ENCODE measurements at regions not wholly inside any gene's neighbourhood (a gene's known extent, or its start where the extent isn't known, plus 50 kb on each side); places are given as distances from the start of the nearest gene placed in this dataset.

DNA sequence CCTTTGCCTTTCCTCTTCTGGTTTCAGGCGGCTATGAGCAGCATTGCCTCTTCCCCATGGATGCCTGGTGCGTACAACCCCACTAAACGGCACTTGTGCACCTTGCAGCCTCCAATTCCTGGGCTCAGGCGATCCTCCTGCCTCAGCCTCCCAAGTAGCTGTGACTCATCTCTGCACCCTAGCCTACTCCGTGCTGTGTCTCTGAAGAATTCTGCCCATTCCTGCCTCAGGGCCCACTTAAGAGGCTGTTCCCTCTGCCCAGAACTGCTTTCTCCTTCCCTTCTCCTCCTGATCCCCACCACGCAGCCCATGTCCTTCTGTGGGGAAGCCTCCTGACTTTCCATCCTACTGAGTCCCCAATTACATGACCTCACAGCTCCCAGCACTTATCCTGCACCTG, 142.2 kb upstream of the ZNF507 start:
- H3K4me3 ChIP-seq (ENCODE audit: low read length in 3 of 3): no peak overlapping the region
- TF ChIP-seq, protein P1, sequence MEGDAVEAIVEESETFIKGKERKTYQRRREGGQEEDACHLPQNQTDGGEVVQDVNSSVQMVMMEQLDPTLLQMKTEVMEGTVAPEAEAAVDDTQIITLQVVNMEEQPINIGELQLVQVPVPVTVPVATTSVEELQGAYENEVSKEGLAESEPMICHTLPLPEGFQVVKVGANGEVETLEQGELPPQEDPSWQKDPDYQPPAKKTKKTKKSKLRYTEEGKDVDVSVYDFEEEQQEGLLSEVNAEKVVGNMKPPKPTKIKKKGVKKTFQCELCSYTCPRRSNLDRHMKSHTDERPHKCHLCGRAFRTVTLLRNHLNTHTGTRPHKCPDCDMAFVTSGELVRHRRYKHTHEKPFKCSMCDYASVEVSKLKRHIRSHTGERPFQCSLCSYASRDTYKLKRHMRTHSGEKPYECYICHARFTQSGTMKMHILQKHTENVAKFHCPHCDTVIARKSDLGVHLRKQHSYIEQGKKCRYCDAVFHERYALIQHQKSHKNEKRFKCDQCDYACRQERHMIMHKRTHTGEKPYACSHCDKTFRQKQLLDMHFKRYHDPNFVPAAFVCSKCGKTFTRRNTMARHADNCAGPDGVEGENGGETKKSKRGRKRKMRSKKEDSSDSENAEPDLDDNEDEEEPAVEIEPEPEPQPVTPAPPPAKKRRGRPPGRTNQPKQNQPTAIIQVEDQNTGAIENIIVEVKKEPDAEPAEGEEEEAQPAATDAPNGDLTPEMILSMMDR (IDR thresholded peaks at IDR 0.05; ENCODE audit: borderline replicate concordance, extremely low read depth, insufficient read depth): no peak
- H3K36me3 ChIP-seq (ENCODE audit: control insufficient read depth in 2 of 3, insufficient read depth in 3 of 3, low read length in 3 of 3): no peaks in the 10 kb centered on the region
- intact Hi-C loops (cut with DNase I): no loop called here
- H3K27me3 ChIP-seq (ENCODE audit: control insufficient read depth, insufficient read depth, low read length): no peaks in the 10 kb centered on the region
- H3K9me3 ChIP-seq (ENCODE audit: control insufficient read depth in 2 of 3, insufficient read depth in 1 of 3, low read length in 3 of 3): no peaks in the 10 kb centered on the region
- H3K9ac ChIP-seq (ENCODE audit: low read length in 3 of 3): no peak overlapping the region
- no peaks in the 10 kb centered on the region for H3K4me1 ChIP-seq (ENCODE audit: control insufficient read depth in 2 of 3, insufficient read depth in 2 of 3, low read depth in 1 of 3, low read length in 3 of 3)
- DNase-seq: no peak
- H3K27ac ChIP-seq (ENCODE audit: low read depth in 2 of 2, low read length in 2 of 2): no peak overlapping the region
- FAIRE-seq: no peak

DNA sequence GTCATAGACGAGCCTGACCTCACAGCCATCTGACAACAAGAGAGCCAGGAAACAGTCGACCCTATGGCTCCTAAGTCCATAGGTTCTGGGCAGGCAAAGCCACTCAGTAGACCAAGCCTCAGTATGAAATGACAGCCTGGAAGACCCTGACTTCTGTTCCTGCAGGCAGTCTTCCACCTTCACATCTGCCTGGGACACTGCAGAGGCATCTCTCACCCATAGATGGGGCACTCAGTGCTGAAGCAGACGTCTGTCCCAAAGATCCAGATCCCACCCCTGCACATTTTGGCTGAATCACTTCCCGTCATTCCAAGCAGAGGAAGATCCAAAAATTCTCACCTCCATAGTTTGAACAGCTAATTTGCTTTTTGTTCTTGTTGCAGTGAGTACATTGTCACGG, 139.3 kb upstream of the ZNF507 start:
- TF ChIP-seq, protein P1 (IDR thresholded peaks at IDR 0.05; ENCODE audit: borderline replicate concordance, extremely low read depth, insufficient read depth): no peak
- H3K9me3 ChIP-seq (ENCODE audit: control insufficient read depth in 2 of 3, insufficient read depth in 1 of 3, low read length in 3 of 3): peaks cover 0 to 6% (median 0%) of the 10 kb centered on the region in 3 donors
- DNase-seq: no peak
- intact Hi-C loops (cut with DNase I): no loop called here
- no peak for FAIRE-seq
- H3K27me3 ChIP-seq (ENCODE audit: control insufficient read depth, insufficient read depth, low read length): no peaks in the 10 kb centered on the region
- no peak overlapping the region for H3K9ac ChIP-seq (ENCODE audit: low read length in 3 of 3)
- H3K27ac ChIP-seq (ENCODE audit: low read depth in 2 of 2, low read length in 2 of 2): no peak overlapping the region
- no peaks in the 10 kb centered on the region for H3K36me3 ChIP-seq (ENCODE audit: control insufficient read depth in 2 of 3, insufficient read depth in 3 of 3, low read length in 3 of 3)
- H3K4me3 ChIP-seq (ENCODE audit: low read length in 3 of 3): no peak overlapping the region
- H3K4me1 ChIP-seq (ENCODE audit: control insufficient read depth in 2 of 3, insufficient read depth in 2 of 3, low read depth in 1 of 3, low read length in 3 of 3): no peaks in the 10 kb centered on the region

DNA sequence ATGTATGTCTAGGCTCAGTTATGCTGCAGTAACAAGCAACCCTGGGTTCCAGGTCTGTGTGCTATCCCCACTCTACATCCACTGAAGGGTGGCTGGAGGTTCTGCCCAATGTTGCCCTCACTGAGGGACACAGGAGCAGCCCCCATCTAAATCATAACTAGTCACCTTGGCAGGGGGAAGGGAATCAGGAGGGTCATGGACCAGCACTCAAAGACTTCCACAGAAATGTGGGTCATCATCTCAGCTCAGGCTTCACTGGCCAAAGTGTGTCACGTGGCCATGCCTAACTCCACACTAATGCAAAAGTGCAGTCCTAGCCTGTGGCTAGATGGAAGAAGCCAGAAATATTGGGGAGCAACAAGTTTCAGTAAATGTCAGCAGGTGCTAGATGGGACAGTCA, 137.3 kb upstream of the ZNF507 start:
- FAIRE-seq: no peak
- no peaks in the 10 kb centered on the region for H3K27me3 ChIP-seq (ENCODE audit: control insufficient read depth, insufficient read depth, low read length)

More for the DNA sequence above, 137.3 kb upstream of the ZNF507 start:
- H3K9me3 ChIP-seq (ENCODE audit: control insufficient read depth in 2 of 3, insufficient read depth in 1 of 3, low read length in 3 of 3): peaks cover 0 to 11% (median 0%) of the 10 kb centered on the region in 3 donors
- DNase-seq: no peak
- H3K27ac ChIP-seq (ENCODE audit: low read depth in 2 of 2, low read length in 2 of 2): no peak overlapping the region
- H3K4me3 ChIP-seq (ENCODE audit: low read length in 3 of 3): no peak overlapping the region
- H3K9ac ChIP-seq (ENCODE audit: low read length in 3 of 3): no peak overlapping the region
- no peaks in the 10 kb centered on the region for H3K36me3 ChIP-seq (ENCODE audit: control insufficient read depth in 2 of 3, insufficient read depth in 3 of 3, low read length in 3 of 3)
- no peaks in the 10 kb centered on the region for H3K4me1 ChIP-seq (ENCODE audit: control insufficient read depth in 2 of 3, insufficient read depth in 2 of 3, low read depth in 1 of 3, low read length in 3 of 3)
- intact Hi-C loops (cut with DNase I): no loop called here
- TF ChIP-seq, protein P1 (IDR thresholded peaks at IDR 0.05; ENCODE audit: borderline replicate concordance, extremely low read depth, insufficient read depth): no peak

All from kidney (tissue), 13 donors.